ENCODE measurements at regions not wholly inside any gene's neighbourhood (a gene's known extent, or its start where the extent isn't known, plus 50 kb on each side); places are given as distances from the start of the nearest gene placed in this dataset.
A peak's percentile ranks its signal among the peaks of the same experiment; 100 is the strongest.
"Not testable (repeated sequence)": the region's sequence is repeated elsewhere in the genome, so short reads cannot be mapped to it uniquely, and the experiment has no call there.

DNA sequence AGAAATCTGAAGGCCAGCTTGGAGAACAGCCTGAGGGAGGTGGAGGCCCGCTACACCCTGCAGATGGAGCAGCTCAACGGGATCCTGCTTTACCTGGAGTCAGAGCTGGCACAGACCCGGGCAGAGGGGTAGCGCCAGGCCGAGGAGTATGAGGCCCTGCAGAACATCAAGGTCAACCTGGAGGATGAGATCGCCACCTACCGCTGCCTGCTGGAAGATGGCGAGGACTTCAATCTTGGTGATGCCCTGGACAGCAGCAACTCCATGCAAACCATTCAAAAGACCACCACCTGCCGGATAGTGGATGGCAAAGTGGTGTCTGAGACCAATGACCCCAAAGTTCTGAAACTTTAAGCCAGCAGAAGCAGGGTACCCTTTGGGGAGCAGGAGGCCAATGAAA lies 318.4 kb downstream of the ZFHX3 start:
- not testable (repeated sequence) for DNase-seq

DNA sequence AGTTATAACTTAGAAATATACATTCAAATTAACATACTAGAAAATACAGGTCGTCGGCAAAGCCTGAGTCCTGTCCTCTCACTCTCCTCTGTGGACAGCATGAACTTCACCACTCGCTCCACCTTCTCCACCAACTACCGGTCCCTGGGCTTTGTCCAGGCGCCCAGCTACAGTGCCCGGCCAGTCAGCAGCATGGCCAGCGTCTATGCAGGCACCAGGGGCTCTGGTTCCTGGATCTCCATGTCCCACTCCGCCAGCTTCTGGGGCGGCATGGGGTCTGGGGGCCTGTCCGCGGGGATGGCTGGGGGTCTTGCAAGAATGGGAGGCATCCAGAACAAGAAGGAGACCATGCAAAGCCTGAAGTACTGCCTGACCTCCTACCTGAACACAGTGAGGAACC lies 319.4 kb downstream of the ZFHX3 start:
- no peak for DNase-seq

DNA sequence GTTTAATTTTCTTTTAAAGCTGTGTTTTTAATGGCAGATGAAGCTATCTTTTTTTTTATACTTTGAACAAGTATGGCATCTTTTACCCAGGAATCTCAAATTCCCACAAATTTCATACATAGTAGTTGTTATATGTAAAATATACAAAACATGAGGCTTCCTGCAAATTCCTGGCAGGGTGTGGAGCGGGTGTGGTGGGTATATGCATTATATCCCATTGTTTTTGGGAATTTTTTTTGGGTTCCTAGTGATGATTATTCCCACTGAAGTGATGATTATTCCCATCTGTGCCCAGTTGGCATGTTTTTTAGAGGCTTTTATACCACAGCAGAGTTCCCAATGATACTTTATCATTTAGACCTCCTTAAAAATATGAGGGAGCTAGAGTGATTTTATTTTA lies 320.4 kb downstream of the ZFHX3 start:
- DNase-seq = no peak

DNA sequence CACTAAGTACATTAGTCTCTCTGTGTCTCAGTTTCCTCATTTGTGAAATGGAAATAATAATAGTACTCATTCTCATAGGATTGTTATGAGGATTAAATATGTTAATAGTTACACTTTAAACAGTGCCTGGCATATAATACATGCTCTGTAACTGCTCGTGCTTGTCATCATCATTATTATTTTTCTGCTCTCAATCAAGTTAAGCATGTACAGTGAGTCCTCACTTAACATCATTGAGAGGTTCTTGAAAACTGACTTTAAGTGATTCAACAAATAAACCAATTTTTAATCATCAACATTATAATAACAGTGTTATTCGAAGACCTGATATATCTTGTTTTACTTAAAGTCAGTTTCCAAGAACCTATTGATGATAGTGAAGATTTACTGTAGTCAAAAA lies 322.3 kb downstream of the ZFHX3 start:
- DNase-seq = no peak

DNA sequence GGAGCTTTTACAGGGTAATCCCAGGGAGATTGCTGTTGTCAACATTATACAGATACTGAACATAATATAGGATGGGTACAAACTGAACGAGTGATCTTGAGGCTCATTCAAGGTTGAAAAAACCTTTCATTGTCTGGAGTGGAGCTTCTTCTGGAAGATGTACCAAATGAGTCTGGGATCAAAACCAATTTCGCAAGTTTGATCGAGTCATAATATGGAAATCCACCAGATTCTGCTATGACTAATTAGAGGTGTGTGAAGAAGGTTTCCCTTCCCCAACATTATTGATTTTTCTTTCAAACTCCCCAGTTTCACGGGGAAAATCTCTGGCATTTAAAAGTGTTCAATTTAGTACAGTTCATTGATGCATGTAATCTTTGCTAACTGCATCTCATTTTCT lies 324.1 kb downstream of the ZFHX3 start:
- peak; percentile 8 for DNase-seq

DNA sequence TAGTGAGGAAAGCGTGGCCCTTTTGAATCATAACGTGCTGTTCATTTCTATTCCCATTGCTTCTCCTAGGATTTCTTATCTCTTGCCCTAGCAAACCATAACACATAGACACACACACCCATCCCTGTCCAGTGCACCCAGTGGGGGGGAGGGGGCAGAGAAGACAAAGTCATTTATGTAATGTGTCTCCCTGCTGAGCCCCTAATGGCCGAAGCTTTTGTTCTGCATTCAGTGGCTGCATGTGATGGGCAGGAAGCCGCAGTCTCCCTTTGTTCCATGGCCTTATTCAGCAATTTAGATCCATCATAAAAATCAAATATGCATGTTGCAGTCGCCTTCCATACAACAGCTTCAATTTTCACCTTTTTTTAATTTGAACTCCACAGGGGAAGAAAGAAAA lies 325.4 kb downstream of the ZFHX3 start:
- DNase-seq = no peak

DNA sequence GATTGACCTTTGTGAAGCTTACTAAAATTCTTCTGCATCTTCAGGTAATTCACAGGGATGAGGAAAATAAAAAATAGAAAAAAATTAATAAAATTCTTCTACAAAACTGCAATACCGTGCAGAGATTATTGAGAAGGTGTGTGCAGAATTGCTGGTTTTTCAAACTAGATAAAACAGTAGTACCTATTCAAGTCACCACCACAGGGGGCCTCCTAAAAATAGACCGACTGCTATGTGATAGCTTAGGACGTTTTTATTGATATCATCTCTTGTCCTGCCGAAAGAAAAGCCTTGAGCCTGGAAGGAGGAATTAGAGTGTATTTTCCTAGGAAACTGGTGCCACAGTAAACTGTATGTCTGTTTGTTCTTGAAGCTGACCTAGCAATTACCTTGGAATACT lies 325.9 kb downstream of the ZFHX3 start:
- DNase-seq = no peak

DNA sequence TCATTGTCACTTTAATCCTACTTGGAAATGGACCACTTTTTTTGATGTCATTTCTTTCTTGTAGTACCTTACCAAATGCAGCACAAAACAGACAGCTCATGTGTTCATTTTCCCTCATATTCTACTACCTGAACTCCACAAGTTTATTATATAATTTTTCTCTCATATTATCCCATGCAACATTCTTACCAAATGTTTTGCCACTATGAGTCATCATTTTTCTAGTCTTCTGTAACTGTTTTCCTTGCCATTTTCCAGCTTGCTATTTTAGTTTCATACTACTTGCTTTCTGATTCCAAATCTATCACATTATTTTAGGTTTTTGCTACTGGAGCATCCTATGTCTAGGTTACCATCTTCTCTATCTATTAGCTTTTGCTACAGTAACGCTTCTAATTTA lies 332.7 kb downstream of the ZFHX3 start:
- DNase-seq = no peak

DNA sequence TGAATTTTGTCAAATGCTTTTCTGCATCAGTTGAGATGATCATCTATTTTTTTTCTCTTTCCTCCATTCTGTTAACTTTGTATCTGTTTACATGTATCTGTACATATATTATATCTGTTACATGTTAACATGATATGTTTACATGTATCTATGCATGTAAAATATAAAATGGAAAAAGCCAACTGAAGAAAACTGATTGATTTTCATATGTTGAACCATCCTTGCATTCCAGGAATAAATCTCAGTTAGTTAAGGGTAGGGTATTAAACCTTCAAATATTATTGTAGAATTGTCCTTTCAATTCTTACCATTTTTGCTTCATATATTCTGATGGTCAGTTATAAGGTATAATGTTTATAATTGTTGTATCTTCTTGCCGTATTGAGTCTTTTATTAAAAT lies 336.1 kb downstream of the ZFHX3 start:
- no peak for DNase-seq

DNA sequence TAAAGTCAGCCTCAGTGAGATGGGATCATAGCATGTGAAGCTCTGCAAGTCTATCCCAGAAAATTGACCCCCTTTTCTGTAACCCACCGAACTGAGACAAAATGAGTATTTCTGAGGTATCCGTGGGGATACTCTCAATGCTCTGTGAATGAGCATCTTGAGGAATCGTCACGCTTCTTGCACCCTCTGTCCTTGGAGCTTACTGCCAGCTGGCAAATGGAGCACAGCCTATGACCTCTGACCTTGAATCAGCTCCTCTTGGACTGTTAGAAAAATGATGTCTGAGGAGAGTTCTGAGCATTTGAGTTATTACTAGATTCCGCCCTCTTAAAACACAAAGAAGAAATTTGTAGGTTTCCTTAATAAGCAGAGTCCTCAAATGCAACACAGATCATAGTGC lies 342.1 kb downstream of the ZFHX3 start:
- DNase-seq = no peak

DNA sequence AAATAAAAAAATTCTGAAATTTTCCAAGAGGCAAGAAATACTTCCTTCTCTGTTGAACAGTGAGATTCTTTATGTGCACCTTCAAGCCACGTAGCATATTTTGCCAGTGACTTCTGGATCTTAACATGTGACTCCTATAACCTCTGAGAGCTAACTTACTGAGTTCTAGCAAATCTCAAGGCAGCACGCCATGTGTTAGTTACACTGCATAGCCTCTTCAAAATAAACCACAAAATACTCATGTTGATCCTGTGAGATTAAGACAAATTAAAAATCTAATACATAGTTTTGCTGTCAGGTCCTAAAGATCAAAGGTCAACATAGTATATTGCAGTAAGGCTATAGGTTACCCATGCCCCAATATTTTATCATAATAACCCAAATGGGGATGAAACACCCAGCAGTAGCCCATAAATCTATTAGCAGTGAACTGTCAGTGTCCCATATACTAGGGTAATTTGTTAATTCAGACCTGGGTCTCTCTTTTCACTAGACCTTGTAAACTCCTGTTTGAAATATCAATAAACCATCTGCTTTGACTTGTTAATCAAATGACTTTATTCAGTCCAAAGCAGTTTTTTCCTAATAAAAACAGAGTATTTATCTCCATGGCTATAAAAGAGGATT lies 343.1 kb downstream of the ZFHX3 start:
- no peak for DNase-seq

DNA sequence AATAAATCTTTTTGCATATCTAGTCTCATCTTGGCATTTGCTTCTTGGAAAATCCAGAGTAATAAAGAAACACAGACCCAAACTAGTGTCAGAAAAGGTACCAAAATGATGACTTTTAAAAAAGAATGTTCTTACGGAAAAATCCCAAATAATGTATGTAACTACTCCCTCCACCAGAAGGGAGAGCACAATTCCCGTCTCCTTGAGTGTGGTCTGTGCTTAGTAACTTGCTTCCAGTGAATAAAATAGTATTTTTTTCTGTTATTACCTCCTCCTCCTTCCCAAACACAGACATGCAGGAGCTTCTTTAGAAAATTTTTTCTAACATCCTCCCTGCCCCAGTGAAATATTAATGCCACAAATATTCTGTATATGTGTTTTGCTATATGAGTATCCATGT lies 358.1 kb downstream of the ZFHX3 start:
- no peak for DNase-seq

DNA sequence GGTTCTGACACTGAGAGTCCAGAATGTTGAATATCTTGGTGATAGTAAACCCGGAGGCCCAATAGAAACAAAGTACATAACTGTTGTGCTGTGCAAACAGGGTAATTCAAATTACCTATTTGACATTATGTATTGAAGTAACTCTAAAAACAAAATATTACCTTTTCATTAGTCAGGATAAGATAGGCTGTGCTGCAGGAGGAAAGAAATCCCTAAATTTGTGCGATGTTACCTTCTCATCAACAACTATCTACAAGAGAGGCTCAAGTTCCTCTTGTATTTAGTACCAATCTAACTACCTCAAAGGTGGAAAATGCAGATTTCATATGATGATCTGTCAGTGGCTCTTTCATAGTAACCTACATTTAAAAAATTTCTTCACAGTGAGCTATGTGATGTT lies 367.2 kb downstream of the ZFHX3 start:
- no peak for DNase-seq

DNA sequence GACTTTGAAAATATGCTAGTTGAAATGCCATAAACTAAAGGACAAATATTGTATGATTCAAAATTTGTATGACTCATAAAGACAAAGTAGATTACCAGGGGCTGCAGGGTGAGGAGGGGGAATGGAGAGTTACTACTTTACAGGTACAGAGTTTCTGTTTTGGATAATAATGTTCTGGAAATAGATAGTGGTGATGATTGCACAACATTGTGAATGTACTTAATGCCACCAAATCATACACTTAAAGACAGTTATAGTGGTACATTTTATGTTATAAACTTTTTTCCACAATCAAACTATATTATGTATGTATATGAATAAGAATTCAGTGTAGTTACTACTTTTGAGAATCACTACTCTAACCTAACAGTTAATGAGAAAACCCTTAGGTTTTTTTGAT lies 368.1 kb downstream of the ZFHX3 start:
- DNase-seq = no peak

DNA sequence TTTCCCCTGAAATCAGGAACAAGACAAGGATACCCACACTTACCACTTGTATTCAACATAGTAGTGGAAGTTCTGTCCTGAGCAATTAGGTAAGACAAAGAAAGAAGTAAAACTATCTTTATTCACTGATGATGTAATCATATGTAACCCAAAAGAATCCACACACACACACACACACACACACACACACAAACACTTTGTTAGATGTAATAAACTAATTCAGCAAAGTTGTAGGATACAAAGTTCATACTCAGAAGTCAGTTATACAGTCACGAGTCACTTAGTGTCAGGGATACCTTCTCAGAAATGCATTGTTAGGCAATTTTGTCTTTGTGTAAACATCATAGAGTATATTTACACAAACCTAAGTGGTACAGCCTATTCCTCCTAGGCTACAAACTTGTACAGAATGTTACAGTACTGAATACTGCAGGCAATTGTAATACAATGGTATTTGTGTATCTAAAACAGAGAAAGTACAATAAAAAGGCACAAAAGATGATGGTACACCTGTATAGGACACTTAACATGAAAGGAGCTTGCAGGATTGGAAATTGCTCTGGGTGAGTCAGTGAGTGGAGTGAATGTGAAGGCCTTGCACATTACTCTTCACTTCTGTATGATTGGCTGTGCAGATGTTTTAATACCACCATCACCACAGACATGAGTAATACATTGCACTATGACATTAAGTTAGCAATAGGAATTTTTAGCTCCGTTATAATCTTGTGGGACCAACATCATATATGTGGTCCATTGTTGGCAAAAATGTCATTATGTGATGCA lies 370.1 kb downstream of the ZFHX3 start:
- no peak for DNase-seq

DNA sequence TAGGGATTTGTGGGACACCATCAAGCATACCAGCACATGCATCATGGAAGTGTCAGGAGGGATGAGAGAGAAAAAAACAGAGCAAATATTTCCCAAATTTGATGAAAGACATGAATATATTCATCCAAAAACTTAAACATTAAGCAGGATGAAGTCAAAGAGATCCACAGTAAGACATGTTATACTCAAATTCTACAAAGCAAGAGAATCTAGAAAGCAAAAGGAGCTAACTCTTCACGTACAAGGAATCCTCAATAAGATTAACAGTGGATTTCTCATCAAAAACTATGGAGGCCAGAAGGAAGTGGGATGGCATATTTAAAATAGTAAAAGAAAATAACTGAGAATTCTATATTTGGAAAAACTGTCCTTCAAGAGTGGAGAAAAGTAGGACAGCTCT lies 374.8 kb downstream of the ZFHX3 start:
- DNase-seq = no peak

DNA sequence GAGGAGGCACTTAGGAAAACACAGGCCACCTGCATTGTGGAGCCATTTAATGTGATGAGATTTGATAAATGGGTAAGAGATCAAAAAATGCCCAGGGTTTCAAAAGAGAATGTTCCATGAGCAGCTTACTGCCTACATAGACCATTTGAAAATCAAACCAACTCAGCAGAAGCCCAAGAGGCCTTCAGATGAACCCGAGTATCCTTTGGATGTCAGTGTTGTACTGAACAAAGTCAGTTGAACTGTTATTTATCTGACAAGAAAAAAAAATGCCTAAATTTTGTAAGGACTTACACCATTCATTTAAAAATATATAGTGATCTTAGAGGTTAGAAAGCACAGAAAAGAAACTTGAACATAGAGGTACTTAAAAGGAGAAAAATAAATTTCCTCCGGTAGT lies 381.7 kb downstream of the ZFHX3 start:
- DNase-seq = no peak

DNA sequence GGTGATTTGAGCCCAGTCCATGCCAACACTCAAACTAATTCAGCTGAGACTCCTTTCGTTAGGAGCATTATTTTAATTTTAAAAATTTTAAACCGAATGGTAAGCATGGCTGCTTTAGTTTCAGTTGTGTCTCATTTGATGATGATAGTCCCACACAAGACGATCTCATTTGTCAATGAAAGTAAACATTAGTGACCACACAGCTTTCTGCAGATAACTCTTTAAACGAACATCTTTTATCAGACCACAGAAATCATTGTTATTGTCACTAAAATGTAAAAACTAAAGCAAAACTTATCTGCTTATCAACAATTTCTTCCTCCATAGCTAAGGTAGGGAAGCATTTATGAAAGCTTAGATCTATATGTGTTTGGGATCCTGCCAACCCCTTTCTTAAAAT lies 382.2 kb downstream of the ZFHX3 start:
- no peak for DNase-seq

DNA sequence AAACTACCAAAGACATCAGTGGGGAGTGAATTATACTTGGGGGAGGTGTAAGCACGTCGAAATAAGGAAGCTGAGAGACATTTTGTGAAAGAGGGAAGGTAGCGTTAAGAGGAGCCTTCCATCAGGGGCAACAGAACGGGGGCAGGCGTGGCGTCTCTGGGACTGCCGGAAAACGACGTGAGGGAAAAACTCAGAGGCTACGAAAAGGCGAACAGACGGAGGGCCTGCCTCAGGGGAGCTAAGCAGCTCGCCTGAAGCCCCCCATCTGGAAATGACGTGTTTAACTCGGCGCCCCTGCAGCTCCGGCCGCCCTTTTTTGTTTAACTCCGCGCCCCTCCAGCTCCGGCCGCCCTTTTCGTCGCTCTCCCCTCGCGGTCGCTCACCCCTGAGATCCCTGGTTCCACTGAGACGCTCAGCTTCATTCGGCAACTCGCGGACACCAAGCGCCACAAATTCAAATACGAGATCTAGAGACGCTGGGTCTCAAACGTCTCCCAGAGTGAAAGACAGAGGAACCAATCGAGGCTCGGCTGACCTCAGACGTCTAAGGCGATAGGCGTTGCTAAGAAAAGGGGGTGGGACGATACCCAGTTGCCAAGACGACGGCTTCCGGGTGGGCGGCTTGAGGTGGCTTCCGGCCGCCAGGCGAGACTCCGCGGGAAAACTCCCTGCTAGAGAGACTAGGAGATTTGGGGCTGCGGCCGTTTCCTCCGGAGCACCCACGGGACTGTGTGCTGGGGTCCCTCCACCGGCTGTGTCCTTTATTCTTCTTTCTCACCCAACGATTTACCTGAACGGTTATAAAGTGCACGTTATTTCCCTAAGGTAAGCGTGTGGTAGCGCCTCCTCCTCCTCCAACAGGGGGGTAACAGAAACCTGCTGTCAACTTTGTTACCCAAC lies 383.2 kb downstream of the ZFHX3 start:
- peak; percentile 99 for DNase-seq

DNA sequence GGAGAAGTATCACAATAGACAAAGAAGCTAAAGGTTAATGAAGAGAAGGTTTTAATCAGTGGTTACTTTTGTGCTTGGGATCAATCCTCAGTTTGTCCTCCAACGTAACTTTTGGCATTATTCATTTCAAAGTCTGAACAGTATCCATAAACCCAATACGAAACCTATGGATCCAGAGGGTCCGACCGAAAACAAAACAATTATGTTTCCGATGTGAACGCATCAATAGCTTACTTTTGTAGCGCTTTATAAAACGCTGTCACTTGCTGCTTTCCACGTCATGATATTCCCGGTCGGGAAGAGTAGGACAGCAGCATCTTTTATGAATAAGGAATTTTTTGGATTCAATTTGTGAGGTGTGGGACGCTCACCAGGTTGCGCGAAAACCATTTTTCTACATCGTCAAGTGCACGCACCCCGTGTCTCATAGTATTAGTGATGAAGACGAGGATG lies 383.8 kb downstream of the ZFHX3 start:
- DNase-seq = peak; percentile 1

DNA sequence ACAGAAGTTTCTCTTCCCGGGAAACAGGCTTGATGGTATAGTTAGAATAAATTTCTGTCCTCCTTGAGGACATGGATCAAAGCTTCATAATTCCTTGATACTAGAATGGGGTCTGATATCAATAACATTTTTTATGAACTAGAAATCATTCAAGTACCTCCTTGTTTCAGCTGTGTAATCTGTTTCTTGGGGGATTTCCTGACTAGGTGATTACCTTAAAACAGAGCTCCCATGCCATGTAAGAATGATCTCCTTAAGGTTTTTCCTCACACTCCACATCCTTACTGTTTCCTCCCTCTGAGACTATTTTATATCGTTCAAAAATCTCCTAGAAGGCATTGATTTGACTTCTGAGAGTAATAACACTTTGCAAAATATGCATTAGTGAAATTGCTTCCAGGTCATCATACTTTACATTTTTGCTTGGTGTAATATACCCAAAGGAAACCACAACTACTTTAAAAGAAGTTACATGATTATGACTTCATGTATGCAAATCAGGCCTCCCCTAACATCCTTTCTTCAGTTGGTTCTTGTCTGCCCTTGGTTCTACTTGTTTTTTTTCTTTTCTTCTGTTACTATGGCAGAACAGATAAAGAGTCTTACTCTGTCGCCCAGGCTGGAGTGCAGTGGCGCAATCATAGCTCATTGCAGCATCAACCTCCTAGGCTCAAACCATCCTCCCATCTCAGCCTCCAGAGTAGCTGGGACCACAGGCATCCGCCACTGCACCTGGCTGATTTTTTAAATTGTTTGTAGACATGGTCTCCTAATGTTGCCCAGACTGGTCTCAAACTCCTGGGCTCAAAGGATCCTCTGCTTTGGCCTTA lies 388.8 kb downstream of the ZFHX3 start:
- DNase-seq = peak; percentile 0

DNA sequence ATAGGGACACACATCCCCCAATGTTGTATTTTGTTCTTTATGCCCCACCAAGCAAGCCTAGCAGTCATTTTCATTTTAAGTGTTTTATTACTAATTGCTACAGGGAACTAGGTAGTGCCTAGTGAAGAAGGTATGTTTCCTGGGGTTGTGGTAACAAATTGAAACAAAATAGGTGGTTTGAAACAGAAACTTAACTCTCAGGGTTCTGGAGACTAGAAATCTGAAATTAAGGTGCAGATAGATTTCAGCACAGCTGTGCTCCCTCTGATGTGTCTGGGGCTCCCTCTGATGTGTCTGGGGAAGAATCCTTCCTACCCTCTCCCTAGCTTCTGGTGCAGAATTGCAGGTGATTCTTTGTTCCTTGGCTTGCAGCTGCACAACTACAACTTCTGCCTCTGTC lies 390.1 kb downstream of the ZFHX3 start:
- no peak for DNase-seq

DNA sequence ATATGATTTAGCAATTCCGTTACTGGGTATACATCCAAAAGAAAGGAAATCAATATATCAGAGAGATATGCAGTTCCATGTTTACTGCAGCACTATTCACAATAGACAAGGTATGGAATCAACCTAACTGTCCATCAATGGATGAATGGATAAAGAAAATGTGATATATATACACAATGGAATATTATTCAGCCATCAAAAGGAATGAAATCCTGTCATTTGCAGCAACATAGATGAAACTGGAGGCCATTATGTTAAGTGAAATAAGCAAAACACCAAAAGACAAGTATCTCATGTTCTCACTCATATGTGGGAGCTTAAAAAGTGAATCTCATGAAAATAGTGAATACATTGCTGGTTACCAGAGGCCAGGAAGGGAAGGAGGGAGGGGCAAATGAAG lies 390.8 kb downstream of the ZFHX3 start:
- no peak for DNase-seq
